ENCODE measurements at regions not wholly inside any gene's neighbourhood (a gene's known extent, or its start where the extent isn't known, plus 50 kb on each side); places are given as distances from the start of the nearest gene placed in this dataset.

GRCh38 chr3:118838871-118839270 is 195.8 kb downstream of the IGSF11 start:
- TF ChIP-seq CTCF (conservative IDR thresholded peaks at IDR 0.05; ENCODE audit: low read depth, low read length): no peak
- no peak for TF ChIP-seq EZH2 (IDR thresholded peaks at IDR 0.05; ENCODE audit: low read length, unreplicated experiment)

Data from PC-3 (cell line).